ENCODE measurements at regions not wholly inside any gene's neighbourhood (a gene's known extent, or its start where the extent isn't known, plus 50 kb on each side); places are given as distances from the start of the nearest gene placed in this dataset.
A peak's percentile ranks its signal among the peaks of the same experiment; 100 is the strongest.
"Not testable (repeated sequence)": the region's sequence is repeated elsewhere in the genome, so short reads cannot be mapped to it uniquely, and the experiment has no call there.

GRCh38 chr4:3365326-3365725 lies 72.5 kb downstream of the RGS12 start:
- DNase-seq = no peak

GRCh38 chr4:3365871-3366842 lies 73.3 kb downstream of the RGS12 start:
- DNase-seq = no peak

- DNase-seq = no peak
These were observed 74.3 kb downstream of the RGS12 start for GRCh38 chr4:3366893-3367775.

GRCh38 chr4:3367866-3368265 lies 73.9 kb upstream of the HGFAC start:
- DNase-seq = no peak

- DNase-seq = no peak
These were observed 73.4 kb upstream of the HGFAC start for GRCh38 chr4:3368334-3368733.

- DNase-seq = no peak
These were observed 72.7 kb upstream of the HGFAC start for GRCh38 chr4:3368841-3369760.

- peak; percentile 39 for DNase-seq
These were observed 71.7 kb upstream of the HGFAC start for GRCh38 chr4:3369781-3370674.

GRCh38 chr4:3371033-3372001 lies 70.5 kb upstream of the HGFAC start:
- no peak for DNase-seq

GRCh38 chr4:3372264-3372932 lies 69.4 kb upstream of the HGFAC start:
- no peak for DNase-seq

- no peak for DNase-seq
These were observed 68.8 kb upstream of the HGFAC start for GRCh38 chr4:3372933-3373465.

- DNase-seq = no peak
These were observed 68.3 kb upstream of the HGFAC start for GRCh38 chr4:3373468-3373867.

GRCh38 chr4:3374011-3374645 lies 67.6 kb upstream of the HGFAC start:
- DNase-seq = no peak

- DNase-seq = no peak
These were observed 67.1 kb upstream of the HGFAC start for GRCh38 chr4:3374667-3375066.

GRCh38 chr4:3375688-3376087 lies 66.1 kb upstream of the HGFAC start:
- DNase-seq = no peak

- DNase-seq = no peak
These were observed 65.5 kb upstream of the HGFAC start for GRCh38 chr4:3376266-3376665.

GRCh38 chr4:3377557-3377956 lies 64.2 kb upstream of the HGFAC start:
- no peak for DNase-seq

GRCh38 chr4:3380336-3380735 lies 61.4 kb upstream of the HGFAC start:
- not testable (repeated sequence) for DNase-seq

- not testable (repeated sequence) for DNase-seq
These were observed 60.6 kb upstream of the HGFAC start for GRCh38 chr4:3381208-3381607.

- DNase-seq = no peak
These were observed 59.5 kb upstream of the HGFAC start for GRCh38 chr4:3382251-3382650.

All from stimulated activated CD4-positive, alpha-beta T cell treated with anti-CD3 and anti-CD28 coated beads, Interleukin-1b, Interleukin-23, amount 100 ng/mL, for 48 hours (primary cell).